ENCODE measurements at regions not wholly inside any gene's neighbourhood (a gene's known extent, or its start where the extent isn't known, plus 50 kb on each side); places are given as distances from the start of the nearest gene placed in this dataset.

DNA sequence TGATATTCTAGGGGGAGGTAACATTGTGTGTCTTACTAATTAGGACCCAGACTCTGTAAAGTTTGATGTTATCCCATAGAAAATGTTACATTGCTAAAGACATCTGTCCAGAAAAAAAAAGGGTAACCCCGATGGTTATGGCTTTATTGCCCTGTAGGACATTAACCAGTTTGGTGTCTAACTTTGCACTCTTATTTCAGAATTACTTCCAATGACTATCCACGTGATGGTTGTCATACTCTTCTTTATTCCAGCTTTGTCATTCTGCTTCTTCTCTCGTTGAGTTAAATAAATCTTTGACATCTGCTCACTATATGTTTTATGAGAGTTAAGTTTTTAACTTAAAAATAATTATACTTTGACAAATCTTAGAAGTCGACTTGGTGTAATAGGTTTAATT lies 180.4 kb upstream of the ANKRD55 start (continued):
- TF ChIP-seq, protein P1, sequence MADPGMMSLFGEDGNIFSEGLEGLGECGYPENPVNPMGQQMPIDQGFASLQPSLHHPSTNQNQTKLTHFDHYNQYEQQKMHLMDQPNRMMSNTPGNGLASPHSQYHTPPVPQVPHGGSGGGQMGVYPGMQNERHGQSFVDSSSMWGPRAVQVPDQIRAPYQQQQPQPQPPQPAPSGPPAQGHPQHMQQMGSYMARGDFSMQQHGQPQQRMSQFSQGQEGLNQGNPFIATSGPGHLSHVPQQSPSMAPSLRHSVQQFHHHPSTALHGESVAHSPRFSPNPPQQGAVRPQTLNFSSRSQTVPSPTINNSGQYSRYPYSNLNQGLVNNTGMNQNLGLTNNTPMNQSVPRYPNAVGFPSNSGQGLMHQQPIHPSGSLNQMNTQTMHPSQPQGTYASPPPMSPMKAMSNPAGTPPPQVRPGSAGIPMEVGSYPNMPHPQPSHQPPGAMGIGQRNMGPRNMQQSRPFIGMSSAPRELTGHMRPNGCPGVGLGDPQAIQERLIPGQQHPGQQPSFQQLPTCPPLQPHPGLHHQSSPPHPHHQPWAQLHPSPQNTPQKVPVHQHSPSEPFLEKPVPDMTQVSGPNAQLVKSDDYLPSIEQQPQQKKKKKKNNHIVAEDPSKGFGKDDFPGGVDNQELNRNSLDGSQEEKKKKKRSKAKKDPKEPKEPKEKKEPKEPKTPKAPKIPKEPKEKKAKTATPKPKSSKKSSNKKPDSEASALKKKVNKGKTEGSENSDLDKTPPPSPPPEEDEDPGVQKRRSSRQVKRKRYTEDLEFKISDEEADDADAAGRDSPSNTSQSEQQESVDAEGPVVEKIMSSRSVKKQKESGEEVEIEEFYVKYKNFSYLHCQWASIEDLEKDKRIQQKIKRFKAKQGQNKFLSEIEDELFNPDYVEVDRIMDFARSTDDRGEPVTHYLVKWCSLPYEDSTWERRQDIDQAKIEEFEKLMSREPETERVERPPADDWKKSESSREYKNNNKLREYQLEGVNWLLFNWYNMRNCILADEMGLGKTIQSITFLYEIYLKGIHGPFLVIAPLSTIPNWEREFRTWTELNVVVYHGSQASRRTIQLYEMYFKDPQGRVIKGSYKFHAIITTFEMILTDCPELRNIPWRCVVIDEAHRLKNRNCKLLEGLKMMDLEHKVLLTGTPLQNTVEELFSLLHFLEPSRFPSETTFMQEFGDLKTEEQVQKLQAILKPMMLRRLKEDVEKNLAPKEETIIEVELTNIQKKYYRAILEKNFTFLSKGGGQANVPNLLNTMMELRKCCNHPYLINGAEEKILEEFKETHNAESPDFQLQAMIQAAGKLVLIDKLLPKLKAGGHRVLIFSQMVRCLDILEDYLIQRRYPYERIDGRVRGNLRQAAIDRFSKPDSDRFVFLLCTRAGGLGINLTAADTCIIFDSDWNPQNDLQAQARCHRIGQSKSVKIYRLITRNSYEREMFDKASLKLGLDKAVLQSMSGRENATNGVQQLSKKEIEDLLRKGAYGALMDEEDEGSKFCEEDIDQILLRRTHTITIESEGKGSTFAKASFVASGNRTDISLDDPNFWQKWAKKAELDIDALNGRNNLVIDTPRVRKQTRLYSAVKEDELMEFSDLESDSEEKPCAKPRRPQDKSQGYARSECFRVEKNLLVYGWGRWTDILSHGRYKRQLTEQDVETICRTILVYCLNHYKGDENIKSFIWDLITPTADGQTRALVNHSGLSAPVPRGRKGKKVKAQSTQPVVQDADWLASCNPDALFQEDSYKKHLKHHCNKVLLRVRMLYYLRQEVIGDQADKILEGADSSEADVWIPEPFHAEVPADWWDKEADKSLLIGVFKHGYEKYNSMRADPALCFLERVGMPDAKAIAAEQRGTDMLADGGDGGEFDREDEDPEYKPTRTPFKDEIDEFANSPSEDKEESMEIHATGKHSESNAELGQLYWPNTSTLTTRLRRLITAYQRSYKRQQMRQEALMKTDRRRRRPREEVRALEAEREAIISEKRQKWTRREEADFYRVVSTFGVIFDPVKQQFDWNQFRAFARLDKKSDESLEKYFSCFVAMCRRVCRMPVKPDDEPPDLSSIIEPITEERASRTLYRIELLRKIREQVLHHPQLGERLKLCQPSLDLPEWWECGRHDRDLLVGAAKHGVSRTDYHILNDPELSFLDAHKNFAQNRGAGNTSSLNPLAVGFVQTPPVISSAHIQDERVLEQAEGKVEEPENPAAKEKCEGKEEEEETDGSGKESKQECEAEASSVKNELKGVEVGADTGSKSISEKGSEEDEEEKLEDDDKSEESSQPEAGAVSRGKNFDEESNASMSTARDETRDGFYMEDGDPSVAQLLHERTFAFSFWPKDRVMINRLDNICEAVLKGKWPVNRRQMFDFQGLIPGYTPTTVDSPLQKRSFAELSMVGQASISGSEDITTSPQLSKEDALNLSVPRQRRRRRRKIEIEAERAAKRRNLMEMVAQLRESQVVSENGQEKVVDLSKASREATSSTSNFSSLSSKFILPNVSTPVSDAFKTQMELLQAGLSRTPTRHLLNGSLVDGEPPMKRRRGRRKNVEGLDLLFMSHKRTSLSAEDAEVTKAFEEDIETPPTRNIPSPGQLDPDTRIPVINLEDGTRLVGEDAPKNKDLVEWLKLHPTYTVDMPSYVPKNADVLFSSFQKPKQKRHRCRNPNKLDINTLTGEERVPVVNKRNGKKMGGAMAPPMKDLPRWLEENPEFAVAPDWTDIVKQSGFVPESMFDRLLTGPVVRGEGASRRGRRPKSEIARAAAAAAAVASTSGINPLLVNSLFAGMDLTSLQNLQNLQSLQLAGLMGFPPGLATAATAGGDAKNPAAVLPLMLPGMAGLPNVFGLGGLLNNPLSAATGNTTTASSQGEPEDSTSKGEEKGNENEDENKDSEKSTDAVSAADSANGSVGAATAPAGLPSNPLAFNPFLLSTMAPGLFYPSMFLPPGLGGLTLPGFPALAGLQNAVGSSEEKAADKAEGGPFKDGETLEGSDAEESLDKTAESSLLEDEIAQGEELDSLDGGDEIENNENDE (IDR thresholded peaks at IDR 0.05; ENCODE audit: low read depth, low read length) = no peak
- TF ChIP-seq, protein P2, sequence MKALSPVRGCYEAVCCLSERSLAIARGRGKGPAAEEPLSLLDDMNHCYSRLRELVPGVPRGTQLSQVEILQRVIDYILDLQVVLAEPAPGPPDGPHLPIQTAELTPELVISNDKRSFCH (CRISPR knock-in tag; IDR thresholded peaks at IDR 0.05) = no peak
- TF ChIP-seq, protein P2 (tag; IDR thresholded peaks at IDR 0.05) = no peak

All from K562 (cell line).